Stimulated activated CD8-positive, alpha-beta memory T cell treated with anti-CD3 and anti-CD28 coated beads, Interleukin-12 subunit alpha, Interleukin-12 subunit beta, amount 100 ng/mL, for 4 hours (primary cell): ENCODE measurements at regions not wholly inside any gene's neighbourhood (a gene's known extent, or its start where the extent isn't known, plus 50 kb on each side); places are given as distances from the start of the nearest gene placed in this dataset.
"Not testable (repeated sequence)": the region's sequence is repeated elsewhere in the genome, so short reads cannot be mapped to it uniquely, and the experiment has no call there.

ENCODE experiments used
- DNase-seq: peaks from one replicate; pipeline ENCODE4 v3.0.0-alpha.2; 2020; ENCODE audit warnings: low read depth

- not testable (repeated sequence) for DNase-seq
These were observed 211.7 kb downstream of the DUSP10 start for GRCh38 chr1:221530159-221530558.

DNA sequence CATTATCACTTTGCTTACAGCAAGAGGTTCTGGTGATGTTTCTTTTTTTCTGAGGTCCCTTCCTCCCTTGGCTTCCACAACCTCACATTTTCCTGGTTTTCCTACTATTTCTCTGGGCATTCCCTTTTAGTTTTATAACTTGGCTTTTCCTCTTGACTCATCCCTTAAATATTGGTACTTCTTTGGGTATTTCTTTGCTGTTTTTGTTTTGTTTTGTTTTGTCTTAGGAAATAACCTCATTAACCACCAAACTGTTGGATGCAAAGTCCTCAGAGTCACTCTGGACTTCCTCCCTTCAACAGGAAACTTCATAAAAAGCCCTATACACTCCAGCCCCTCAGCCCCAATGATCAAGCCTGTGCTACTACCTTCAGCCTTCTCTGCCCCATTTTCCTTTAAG lies 211.1 kb downstream of the DUSP10 start:
- no peak for DNase-seq

DNA sequence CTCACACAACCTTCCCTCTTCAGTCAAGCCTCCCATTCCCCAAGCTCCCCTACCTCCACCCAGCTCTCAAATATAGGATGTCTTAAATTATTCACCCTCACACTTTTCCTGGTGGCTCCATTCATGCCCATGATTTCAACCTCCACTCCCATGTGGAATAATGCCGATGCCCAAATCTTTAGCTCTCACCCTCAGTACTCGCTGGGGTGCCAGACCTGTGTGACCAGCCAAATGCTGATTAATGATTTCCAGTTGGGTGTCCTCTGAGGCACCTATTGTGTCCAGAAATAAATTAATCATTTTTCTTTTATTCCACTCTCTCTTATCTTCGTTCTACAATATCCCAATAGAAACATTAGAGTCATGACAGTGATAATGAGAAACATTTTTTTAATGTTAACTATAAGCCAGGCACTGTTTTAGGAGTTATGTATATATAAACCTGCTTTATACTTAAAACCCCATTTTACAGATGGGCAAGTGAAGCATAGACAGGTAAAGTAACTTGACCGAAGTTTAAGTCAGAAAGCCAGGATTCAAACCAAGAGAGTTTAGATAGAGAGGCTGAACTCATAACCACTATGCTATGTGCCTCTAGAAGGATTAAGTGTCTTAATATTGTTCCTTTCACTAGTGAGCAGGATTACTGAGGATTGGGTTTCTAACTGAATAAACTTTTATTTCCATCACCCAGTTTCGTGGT lies 209.7 kb downstream of the DUSP10 start:
- no peak for DNase-seq

DNA sequence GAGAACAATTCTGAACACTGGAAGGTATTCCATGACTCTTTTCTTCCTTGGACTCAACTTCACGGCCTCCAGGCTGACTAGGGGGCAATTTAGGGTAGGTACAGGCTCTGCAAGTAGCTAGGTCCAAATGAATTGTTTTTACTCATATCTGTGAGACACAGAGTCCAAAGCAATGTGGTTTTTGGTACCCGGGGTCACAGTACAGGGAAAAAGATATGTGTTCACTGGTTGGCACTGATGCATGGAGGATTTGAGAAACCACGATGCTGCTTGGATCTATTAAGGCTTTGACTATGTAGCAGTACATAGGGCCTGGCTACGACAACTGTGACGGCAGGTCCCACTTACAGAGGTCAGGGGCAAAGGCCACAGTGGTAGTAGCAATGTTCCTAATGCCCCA lies 200.6 kb downstream of the DUSP10 start:
- DNase-seq: no peak

GRCh38 chr1:221543529-221544120 lies 198.3 kb downstream of the DUSP10 start:
- no peak for DNase-seq

DNA sequence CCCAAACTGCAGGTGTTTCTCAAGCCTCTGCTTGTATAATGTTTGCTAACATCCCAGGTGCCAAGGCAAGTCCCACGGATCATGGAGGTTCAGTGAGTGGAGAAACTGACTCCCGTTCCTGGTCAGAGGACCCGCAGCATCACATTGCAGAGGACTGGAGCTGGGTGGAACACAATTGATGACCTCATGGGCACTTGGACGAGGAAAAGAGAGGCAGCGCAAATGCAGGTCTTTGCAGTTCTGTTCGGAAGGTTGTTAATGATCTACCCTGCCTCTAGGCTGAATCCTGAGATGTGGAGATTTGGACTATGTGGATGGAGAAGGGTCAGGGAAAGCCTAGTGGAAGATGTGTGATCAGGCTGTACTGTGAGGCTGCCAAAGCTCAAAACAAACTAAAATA lies 192.9 kb downstream of the DUSP10 start:
- DNase-seq: no peak

DNA sequence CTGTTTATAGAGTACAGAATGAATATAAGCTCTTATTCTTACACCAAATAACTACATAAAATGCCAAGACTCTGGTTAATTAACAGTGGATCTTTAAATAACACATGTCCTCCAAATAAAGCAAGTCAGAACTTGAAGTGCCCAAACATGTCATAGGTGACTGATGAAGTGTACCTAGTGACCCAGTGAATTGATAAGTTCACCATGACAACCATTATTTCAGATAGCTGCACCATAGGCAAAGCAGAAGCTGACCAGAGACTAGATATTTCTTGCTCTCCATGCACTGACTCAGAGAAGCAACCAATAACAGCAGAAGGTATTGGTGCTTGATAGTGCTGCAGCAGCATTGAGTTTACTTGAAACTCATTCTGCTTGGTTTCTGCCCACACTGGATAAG lies 192.1 kb downstream of the DUSP10 start:
- no peak for DNase-seq

DNA sequence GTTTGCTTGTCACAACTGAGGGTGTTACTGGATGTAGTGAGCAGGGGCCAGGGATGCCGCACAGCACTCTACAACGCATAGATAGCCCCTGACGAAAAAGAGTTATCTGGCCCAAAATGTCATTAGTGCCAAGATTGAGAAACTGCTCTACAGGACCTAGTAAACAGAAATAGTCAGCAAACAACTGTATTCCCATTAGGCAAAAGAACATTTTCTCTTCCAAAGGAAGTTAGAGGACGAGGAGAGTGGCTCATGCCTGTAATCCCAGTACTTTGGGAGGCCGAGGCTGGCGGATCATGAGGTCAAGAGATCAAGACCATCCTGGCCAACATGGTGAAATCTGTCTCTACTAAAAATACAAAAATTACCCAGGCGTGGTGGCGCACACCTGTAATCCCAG lies 189.1 kb downstream of the DUSP10 start:
- not testable (repeated sequence) for DNase-seq

GRCh38 chr1:221555689-221556433 lies 186.0 kb downstream of the DUSP10 start:
- no peak for DNase-seq

- no peak for DNase-seq
These were observed 185.5 kb downstream of the DUSP10 start for GRCh38 chr1:221556435-221556834.

GRCh38 chr1:221557013-221557412 lies 184.9 kb downstream of the DUSP10 start:
- DNase-seq: no peak

DNA sequence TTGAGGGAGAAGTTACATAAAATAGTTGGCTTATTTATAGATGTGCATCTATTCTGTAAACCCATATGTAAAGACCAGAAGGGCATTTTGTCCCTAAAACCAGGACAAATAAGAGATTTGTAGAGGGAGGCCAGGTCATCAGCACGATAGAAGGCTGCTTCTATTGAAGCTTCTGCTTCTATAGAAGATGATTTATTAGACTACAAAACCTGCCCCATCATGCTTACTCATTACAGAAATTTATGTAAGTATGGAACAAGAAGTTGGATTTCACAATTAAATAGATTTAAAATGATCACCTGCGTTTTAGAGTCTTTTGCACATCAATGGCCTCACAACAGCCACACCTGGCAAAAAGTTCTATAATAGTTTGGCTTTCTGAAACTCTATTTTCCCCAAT lies 183.5 kb downstream of the DUSP10 start:
- no peak for DNase-seq

DNA sequence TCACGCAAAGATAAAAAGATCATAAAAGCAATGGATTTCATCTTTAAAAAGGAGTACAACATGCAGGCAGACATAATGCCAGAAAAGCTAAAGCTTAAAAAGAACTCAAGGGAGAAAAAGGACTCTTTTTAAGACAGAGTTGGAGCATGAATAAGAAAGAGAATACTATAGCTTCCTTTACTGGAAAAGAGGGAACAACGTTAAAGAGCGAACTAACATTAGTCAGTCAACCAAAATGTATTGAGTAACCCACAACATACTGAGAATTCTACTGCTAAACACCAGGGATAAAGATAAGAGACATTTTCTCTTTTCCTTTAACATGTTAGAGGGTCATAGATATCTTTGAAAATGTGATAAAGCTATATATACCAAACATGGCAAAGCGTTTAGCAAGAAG lies 182.0 kb downstream of the DUSP10 start:
- DNase-seq: no peak

GRCh38 chr1:221562542-221563475 lies 179.1 kb downstream of the DUSP10 start:
- DNase-seq: no peak

DNA sequence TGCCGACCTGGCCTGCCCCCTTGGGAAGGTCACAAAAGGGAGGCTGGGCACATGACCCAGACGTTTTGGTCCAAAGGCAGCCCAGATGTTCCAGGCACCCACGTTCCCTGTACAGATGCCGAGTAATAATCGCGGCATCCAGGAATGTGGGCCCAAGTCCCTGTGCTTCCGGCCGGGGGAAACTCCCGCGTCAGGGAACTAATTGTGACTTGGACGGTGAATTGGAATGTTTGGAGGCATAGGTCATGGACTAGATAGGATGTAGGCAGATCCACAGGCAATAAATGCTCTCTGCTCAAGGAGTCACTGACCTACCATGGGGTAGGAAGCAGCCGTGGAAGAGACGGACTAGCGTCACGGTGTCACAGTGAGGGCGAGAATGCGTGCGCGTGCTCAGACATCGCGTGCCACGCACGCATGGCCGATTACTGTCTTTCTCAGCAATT lies 178.4 kb downstream of the DUSP10 start:
- DNase-seq: no peak

GRCh38 chr1:221564891-221565290 lies 177.0 kb downstream of the DUSP10 start:
- DNase-seq: no peak

GRCh38 chr1:221565711-221566110 lies 176.2 kb downstream of the DUSP10 start:
- DNase-seq: no peak

- DNase-seq: no peak
These were observed 173.9 kb downstream of the DUSP10 start for GRCh38 chr1:221567859-221568507.

DNA sequence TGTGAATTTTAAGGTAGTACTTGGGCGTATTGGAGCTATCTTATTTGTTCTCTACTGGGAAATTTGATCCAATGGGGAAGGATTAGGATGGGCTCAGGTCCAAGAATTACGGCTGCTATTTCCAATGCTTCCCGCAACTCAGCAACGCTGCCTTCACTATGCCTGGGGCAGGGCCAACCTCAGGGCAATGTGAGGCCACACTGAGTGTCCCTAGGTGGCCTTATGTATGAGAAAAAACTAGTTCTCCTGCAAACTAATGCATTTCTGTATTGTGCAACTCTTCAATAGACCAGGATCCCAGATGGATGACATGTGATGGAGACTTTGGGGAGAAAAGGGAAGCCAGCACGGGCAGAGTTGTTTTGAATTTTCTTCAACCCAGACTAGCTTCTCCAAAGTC lies 168.1 kb downstream of the DUSP10 start:
- no peak for DNase-seq

DNA sequence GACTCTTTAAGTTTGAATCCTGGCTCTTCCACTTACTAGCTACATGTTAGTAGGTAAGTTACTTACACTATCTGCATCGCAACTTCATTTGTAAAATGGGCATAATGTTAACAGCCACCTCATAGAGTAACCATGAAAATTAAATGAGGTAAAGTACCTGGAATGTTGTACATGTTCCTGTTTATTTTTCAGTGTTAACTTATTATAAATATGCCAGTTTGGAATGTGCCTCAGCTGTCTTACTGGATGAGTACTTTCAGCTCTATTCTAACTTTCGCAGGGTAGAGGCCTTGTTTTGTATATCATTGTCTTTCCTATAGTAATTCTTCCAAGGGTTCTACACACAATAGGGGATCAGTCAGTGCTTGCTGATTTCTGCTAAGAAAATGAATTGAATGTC lies 167.4 kb downstream of the DUSP10 start:
- DNase-seq: no peak

GRCh38 chr1:221575605-221576004 lies 166.3 kb downstream of the DUSP10 start:
- DNase-seq: no peak

DNA sequence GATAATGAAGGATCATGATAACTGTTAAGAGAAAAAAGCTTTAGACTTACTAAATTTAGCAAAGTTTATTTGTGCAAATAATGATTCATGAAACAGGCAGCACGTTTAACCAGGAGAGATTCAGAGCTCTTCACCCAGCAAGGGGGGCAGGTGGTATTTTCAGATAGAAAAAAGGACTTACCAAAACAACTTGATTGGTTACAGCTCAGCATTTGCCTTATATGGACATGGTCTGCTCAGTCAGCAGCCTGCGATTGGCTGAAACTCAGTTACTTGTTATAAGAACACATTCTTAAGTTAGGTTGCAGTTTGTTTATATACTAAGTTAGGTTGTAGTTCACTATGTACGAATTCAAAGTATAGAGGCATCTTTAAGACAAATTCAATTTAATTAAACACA lies 165.6 kb downstream of the DUSP10 start:
- DNase-seq: no peak
